Mesothelial cell of epicardium (in vitro differentiated cells): ENCODE measurements at regions not wholly inside any gene's neighbourhood (a gene's known extent, or its start where the extent isn't known, plus 50 kb on each side); places are given as distances from the start of the nearest gene placed in this dataset.

Experiments
- DNase-seq, 2 experiments: peaks; one replicate each; pipeline ENCODE4 v3.0.0; 2021; ENCODE audit warnings: low spot score in 2 of 2; ENCODE audit not compliant: unreplicated experiment in 2 of 2
- H3K27ac Mint-ChIP-seq: 2 replicates; pipeline ENCODE4 v1.8.0; 2021; ENCODE audit warnings: mixed read lengths
- H3K27me3 Mint-ChIP-seq: 2 replicates; pipeline ENCODE4 v1.8.0; 2021; ENCODE audit warnings: low read depth, mixed read lengths
- H3K36me3 Mint-ChIP-seq: 2 replicates; pipeline ENCODE4 v1.8.0; 2021; ENCODE audit warnings: mixed read lengths
- H3K4me1 Mint-ChIP-seq: 2 replicates; pipeline ENCODE4 v1.8.0; 2021; ENCODE audit warnings: mixed read lengths
- H3K4me3 Mint-ChIP-seq: 2 replicates; pipeline ENCODE4 v1.8.0; 2021; ENCODE audit warnings: mild to moderate bottlenecking, moderate library complexity, mixed read lengths
- H3K9me3 Mint-ChIP-seq: 2 replicates; pipeline ENCODE4 v1.8.0; 2021; ENCODE audit warnings: mixed read lengths
- TF ChIP-seq, protein P1 (sequence below): fragments of 200-600 bp; sonication (generic); IDR thresholded peaks from one replicate; pipeline ENCODE4 v1.5.0; 2021; ENCODE audit warnings: antibody characterized with exemption; ENCODE audit not compliant: unreplicated experiment

DNA sequence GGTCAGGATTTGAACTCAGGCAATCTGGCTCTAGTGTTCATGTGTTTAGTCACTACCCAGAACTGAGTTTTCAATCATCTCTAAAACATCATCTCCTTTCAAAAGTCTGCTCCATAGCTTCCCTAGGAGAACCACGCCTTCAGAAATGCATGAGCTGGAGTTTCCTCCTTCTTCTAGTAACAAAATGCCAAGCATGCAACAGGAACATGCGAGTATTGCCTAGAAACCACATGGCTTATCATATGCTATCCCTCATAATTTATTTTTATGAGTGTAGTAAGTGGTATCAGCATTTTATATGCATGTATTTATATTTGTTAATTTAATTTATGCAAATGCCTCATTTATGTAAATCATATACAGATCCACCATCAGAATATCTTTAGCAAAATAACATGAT lies 170.9 kb downstream of the RAB11FIP2 start:
- TF ChIP-seq, protein P1, sequence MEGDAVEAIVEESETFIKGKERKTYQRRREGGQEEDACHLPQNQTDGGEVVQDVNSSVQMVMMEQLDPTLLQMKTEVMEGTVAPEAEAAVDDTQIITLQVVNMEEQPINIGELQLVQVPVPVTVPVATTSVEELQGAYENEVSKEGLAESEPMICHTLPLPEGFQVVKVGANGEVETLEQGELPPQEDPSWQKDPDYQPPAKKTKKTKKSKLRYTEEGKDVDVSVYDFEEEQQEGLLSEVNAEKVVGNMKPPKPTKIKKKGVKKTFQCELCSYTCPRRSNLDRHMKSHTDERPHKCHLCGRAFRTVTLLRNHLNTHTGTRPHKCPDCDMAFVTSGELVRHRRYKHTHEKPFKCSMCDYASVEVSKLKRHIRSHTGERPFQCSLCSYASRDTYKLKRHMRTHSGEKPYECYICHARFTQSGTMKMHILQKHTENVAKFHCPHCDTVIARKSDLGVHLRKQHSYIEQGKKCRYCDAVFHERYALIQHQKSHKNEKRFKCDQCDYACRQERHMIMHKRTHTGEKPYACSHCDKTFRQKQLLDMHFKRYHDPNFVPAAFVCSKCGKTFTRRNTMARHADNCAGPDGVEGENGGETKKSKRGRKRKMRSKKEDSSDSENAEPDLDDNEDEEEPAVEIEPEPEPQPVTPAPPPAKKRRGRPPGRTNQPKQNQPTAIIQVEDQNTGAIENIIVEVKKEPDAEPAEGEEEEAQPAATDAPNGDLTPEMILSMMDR, result no peak
- peaks cover 38% of the 10 kb centered on the region for H3K27me3 Mint-ChIP-seq
- no peak overlapping the region for H3K4me3 Mint-ChIP-seq
- no peak for DNase-seq
- no peaks in the 10 kb centered on the region for H3K9me3 Mint-ChIP-seq
- H3K36me3 Mint-ChIP-seq, result no peaks in the 10 kb centered on the region
- H3K27ac Mint-ChIP-seq, result no peak overlapping the region
- H3K4me1 Mint-ChIP-seq, result no peaks in the 10 kb centered on the region

DNA sequence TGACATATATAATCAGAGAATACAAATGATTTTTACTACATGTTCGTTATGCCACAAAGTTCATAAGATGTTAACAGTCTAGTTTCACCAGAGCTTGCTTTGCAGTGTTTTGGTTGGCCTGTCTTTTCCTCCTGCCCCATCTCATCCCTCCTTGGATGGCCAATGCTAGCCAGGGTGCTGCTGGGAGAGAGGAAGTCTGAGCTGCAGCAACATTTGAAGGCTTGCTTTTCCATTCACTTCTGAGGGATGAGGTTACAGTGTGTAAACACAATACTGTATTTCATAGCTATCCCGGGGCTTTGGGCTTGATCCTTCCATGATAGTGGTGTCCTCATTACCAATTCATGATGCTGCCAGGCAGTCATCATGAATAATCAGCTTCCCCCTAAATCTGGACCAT lies 170.5 kb downstream of the RAB11FIP2 start:
- Mint-ChIP-seq H3K27me3 (peaks cover 40% of the 10 kb centered on the region), H3K9me3 (no peaks in the 10 kb centered on the region), H3K4me3 (no peak overlapping the region), H3K4me1 (no peaks in the 10 kb centered on the region), H3K27ac (no peak overlapping the region), H3K36me3 (no peaks in the 10 kb centered on the region)
- TF ChIP-seq, protein P1, result no peak
- DNase-seq, result no peak

DNA sequence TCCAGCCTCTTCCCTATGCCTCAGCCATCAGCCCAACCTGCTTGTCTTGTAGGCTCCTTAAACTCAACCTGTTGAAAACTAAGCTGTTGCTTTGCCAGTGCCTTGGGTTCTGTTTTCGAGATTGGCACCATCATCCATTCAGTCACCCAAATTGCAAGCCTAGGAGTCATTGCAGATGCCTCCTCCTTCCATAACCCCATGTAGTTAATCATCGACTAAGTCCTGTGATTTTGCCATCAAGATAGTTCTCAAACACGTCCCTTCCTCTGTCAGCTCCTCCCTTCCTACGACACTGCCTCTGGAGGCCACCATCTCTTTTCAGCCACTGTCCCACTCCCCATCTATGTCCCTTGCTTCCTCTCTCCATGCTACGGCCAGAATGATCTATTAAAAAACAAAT lies 168.1 kb downstream of the RAB11FIP2 start:
- TF ChIP-seq, protein P1, result no peak
- no peak for DNase-seq
- H3K9me3 Mint-ChIP-seq, result no peaks in the 10 kb centered on the region
- H3K4me3 Mint-ChIP-seq, result no peak overlapping the region
- no peaks in the 10 kb centered on the region for H3K36me3 Mint-ChIP-seq
- peaks cover 29% of the 10 kb centered on the region for H3K27me3 Mint-ChIP-seq
- H3K4me1 Mint-ChIP-seq, result no peaks in the 10 kb centered on the region
- H3K27ac Mint-ChIP-seq, result no peak overlapping the region

DNA sequence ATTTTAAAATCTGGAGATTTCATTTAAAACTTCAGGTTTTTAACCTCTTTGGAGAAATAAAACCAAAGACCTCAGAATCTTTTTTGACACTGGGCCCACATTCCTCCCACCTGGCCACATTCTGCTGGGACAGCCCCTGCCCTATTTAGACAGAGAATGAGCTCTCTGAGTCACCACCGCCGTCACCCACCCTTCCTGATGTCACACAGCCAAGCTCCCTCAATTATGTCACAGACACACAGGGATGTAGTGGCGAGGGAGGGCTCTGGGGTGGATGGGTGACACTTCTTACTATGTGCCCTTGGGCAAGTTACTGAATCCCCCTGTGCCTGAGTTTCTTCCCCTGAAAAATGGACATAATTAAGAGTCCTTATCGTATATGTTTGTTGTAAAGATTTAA lies 162.6 kb downstream of the RAB11FIP2 start:
- H3K36me3 Mint-ChIP-seq, result no peaks in the 10 kb centered on the region
- TF ChIP-seq, protein P1, result no peak
- no peak overlapping the region for H3K27ac Mint-ChIP-seq
- H3K27me3 Mint-ChIP-seq, result peaks cover 20% of the 10 kb centered on the region
- no peaks in the 10 kb centered on the region for H3K9me3 Mint-ChIP-seq
- no peak overlapping the region for H3K4me3 Mint-ChIP-seq
- DNase-seq, result no peak
- H3K4me1 Mint-ChIP-seq, result peaks cover 2% of the 10 kb centered on the region

GRCh38 chr10:117884592-117884991 lies 162.1 kb downstream of the RAB11FIP2 start:
- no peak for DNase-seq
- Mint-ChIP-seq H3K9me3 (no peaks in the 10 kb centered on the region), H3K27me3 (peaks cover 21% of the 10 kb centered on the region), H3K27ac (no peak overlapping the region), H3K36me3 (no peaks in the 10 kb centered on the region), H3K4me3 (no peak overlapping the region), H3K4me1 (peaks cover 2% of the 10 kb centered on the region)
- TF ChIP-seq, protein P1, result no peak

GRCh38 chr10:117885206-117885829 lies 161.4 kb downstream of the RAB11FIP2 start:
- Mint-ChIP-seq H3K4me1 (peaks cover 2% of the 10 kb centered on the region), H3K27ac (no peak overlapping the region), H3K27me3 (peaks cover 25% of the 10 kb centered on the region), H3K36me3 (no peaks in the 10 kb centered on the region), H3K9me3 (no peaks in the 10 kb centered on the region), H3K4me3 (no peak overlapping the region)
- DNase-seq, result no peak
- TF ChIP-seq, protein P1, result no peak
